Stimulated activated CD8-positive, alpha-beta memory T cell treated with anti-CD3 and anti-CD28 coated beads, Interleukin-4, amount 100 ng/mL, for 24 hours (primary cell): ENCODE measurements at regions not wholly inside any gene's neighbourhood (a gene's known extent, or its start where the extent isn't known, plus 50 kb on each side); places are given as distances from the start of the nearest gene placed in this dataset.

ENCODE experiments used
- DNase-seq: peaks from one replicate; pipeline ENCODE4 v3.0.0-alpha.2; 2020; ENCODE audit warnings: low read depth

GRCh38 chrX:39335513-39336235 lies 534.4 kb downstream of the MID1IP1 start:
- no peak for DNase-seq

- no peak for DNase-seq
Observed at GRCh38 chrX:39336671-39337311, 535.5 kb downstream of the MID1IP1 start.

GRCh38 chrX:39337451-39337850 lies 536.2 kb downstream of the MID1IP1 start:
- no peak for DNase-seq

GRCh38 chrX:39338583-39338982 lies 537.3 kb downstream of the MID1IP1 start:
- DNase-seq = no peak

GRCh38 chrX:39356119-39356807 lies 555.0 kb downstream of the MID1IP1 start:
- no peak for DNase-seq

GRCh38 chrX:39360101-39360500 lies 558.8 kb downstream of the MID1IP1 start:
- DNase-seq = no peak

- DNase-seq = no peak
Observed at GRCh38 chrX:39361736-39362135, 560.5 kb downstream of the MID1IP1 start.

- DNase-seq = no peak
Observed at GRCh38 chrX:39367416-39367815, 566.2 kb downstream of the MID1IP1 start.

- DNase-seq = no peak
Observed at GRCh38 chrX:39372115-39372514, 570.9 kb downstream of the MID1IP1 start.

- DNase-seq = no peak
Observed at GRCh38 chrX:39377157-39377556, 575.9 kb downstream of the MID1IP1 start.

GRCh38 chrX:39377773-39378172 lies 576.5 kb downstream of the MID1IP1 start:
- DNase-seq = no peak

GRCh38 chrX:39381422-39381821 lies 580.2 kb downstream of the MID1IP1 start:
- DNase-seq = no peak

- DNase-seq = no peak
Observed at GRCh38 chrX:39384996-39385395, 583.7 kb downstream of the MID1IP1 start.

- no peak for DNase-seq
Observed at GRCh38 chrX:39388730-39389129, 587.5 kb downstream of the MID1IP1 start.

GRCh38 chrX:39396358-39396995 lies 595.2 kb downstream of the MID1IP1 start:
- no peak for DNase-seq

GRCh38 chrX:39397561-39398199 lies 596.4 kb downstream of the MID1IP1 start:
- DNase-seq = no peak

- DNase-seq = no peak
Observed at GRCh38 chrX:39398215-39398962, 597.1 kb downstream of the MID1IP1 start.

GRCh38 chrX:39398963-39399261 lies 597.7 kb downstream of the MID1IP1 start:
- no peak for DNase-seq

- no peak for DNase-seq
Observed at GRCh38 chrX:39399387-39399786, 598.1 kb downstream of the MID1IP1 start.

- DNase-seq = no peak
Observed at GRCh38 chrX:39401483-39402110, 600.3 kb downstream of the MID1IP1 start.

- DNase-seq = no peak
Observed at GRCh38 chrX:39402158-39402557, 600.9 kb downstream of the MID1IP1 start.
